NCI-H187 treated with DMSO at 0.1 percent for 48 hours (cell line): ENCODE measurements at regions not wholly inside any gene's neighbourhood (a gene's known extent, or its start where the extent isn't known, plus 50 kb on each side); places are given as distances from the start of the nearest gene placed in this dataset.
"Not testable (repeated sequence)": the region's sequence is repeated elsewhere in the genome, so short reads cannot be mapped to it uniquely, and the experiment has no call there.

Source experiments
- DNase-seq: peaks from one replicate; lab custom pipeline; 2025; lab: John Stamatoyannopoulos, UW

DNA sequence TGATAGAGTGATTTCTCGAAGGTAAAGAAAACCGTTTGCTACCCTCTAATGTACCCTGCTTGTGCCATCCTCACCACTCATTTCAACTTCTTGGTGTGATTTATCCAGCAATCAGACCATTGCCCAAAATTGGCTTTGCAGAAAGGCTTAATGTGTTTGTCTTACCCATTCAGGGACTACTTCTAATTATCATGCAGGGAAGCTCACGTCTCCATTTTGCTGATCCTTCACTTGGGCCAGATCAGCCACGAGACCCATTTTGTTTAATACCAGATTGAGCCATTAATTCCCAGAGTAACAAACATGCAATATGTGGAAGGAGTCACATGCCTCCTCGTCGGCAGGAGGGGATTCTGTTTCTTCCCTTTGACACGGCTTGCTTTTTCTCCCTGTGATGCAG, 51.1 kb upstream of the CRY1 start:
- DNase-seq = no peak

DNA sequence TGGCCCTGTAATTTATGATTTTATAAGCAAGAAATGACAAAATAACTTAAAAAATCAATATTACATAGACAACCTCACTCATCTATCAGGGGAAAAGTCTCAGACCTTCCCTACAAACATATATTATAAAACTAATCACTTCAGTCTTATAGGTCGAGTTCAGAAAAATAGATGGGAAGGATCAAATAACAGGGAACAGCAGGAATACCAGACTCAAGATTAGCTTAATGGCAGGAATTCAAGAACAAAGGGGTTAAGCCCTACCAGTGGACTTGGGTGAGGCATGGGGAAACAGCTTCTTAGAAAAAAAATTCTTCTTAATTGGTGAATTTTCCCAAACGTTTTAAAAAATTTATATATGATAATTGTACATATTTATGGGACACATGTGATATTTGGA, 51.6 kb upstream of the CRY1 start:
- DNase-seq = no peak

DNA sequence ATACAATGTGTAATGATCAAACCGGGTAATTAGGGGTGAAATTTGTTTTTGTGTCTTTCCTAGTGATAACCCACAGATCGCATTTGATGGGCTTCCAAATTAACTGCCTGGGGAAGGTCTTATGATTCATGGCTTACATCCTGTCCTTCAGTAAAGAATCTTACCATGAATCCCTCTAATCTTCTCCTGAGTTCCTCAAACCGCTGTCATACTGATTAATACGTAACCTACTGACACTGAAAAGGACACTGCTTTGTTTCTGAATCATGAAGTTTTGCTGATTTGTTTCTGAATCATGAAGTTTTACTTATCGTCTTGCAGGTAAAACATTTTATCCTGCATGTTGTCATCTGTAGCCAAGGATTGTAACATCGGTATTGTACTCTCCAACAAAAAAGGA, 52.0 kb upstream of the CRY1 start:
- no peak for DNase-seq

DNA sequence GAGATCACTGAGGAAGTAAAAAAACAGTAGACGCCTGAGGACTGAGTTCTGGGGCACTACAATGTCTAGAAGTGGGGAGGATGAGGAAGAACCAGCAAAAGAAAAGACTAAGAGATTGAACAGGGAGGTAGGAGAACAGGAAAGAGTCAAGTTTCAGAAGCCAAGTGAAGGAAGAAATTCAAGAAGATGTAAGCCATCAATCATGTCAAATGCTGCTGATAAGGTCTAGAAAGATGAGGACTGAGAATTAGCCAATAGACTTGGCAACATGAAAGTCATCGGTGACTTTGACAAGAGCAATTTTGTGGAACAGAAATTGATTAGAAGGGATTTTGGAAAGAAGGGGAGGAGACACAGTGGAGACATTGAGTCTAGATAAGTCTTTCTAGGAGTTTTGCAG, 54.8 kb upstream of the CRY1 start:
- DNase-seq = no peak

DNA sequence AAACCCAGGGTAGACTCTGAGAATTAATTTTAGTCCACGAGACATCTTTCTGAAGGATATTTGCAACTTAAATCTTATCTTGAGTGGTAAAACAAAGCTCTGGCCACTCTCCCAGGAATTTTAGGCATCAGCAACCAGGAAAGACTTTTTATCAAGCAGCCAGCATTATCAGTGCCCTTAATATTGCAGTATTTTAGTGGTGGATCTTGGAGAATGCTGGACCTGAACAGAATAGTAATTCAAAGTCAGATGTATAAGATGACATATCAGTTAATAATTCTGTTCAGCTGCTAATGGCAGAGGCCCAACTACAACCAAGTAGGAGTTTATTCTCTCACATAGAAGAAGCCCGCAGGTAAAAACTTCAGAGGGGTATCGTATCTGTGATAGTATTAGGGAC, 59.0 kb upstream of the CRY1 start:
- no peak for DNase-seq

DNA sequence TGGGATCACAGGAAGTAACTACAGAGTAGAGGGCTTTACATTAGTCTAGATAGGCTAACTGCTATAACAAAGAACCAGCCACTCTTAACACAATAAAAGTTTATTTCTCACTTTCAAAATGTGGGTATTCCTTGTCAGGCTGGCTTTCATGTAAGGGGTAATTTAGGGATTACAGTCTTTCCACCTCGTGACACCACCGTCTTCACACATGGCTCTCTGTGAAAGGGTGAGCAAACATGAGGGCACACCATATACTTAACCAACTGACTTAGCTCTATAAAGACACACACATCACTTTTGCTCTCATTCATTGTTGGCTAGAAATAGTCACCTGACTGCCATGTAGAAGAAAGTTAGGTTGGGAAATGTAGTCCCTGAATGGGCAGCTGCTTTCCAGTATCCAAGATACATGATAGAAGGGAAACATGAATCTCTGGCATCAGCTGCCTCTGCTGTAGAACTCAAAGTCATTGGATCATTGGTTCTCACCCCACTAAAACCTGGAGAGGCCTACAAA, 66.1 kb upstream of the CRY1 start:
- no peak for DNase-seq

DNA sequence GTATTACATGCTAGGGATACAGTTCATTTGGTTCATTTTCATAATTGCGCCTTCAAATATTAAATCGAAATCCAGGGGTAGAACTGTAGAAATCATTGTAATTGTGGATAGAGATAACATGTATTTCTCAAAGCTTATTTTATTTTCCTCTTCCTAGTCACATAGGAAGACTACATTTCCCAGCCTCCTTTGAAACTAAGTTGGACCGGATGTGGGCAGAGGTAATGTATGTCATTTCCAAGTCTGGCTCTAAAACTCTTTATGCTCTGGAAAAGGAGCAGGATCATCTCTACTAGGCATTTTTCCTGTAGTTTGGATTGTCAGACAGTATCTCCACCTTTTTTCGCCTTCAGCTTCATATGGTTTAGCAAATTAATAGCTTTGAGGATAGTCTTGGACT, 70.1 kb upstream of the CRY1 start:
- no peak for DNase-seq

DNA sequence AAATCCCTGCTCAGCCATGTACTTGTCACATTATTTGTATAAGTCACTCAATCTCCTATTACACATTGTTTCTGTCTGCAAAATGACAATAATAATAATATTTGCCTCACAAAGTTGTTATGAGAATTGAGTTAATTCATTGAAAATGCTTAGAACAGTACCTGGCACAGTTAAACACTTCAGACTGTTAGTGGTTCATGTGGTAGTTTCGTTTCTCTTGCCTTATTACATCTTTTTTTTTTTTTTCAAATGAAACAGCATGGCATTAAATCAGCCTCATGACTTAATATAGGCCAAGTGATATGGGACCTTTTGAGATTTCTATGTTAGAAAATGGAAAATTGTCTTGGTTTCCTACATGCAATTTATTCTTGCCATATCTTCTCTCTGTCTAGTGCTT, 71.0 kb upstream of the CRY1 start:
- DNase-seq = no peak

DNA sequence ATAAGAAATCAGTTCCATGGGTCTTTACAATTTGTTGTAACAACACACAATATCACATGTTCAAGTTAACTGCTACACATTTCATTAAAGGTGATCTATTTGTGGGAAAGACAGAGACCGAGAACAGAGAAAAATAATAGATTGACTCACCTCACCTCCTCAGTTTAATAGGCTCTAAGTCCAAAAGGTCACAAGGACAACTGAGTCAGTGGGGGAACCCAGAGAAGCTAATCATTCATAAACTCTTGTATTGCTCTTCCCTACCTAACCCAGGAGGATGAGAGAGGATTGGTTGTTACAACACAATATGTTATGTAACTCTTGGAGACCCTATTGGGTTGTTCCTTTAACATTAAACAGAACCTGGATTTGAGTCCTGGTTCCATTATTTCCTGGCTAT, 72.2 kb upstream of the CRY1 start:
- no peak for DNase-seq

DNA sequence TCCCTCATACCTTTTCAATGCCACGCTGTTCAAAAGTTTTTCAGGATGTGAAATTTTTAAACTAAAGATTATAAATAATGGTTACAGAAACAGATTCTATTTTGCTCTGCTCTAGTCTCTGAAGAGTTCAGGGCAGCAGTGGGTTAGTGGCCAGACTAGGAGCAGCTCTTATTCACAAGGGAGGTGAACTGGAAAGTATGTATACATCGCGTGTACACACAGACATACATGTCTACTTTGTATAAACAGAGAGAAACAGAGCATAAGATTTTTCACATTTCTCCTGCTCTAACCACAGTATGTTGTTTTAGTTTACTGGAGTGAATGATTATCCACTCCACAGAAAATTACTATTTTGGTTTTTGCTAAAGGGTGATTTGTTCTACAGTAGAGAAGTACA, 74.4 kb upstream of the CRY1 start:
- no peak for DNase-seq

DNA sequence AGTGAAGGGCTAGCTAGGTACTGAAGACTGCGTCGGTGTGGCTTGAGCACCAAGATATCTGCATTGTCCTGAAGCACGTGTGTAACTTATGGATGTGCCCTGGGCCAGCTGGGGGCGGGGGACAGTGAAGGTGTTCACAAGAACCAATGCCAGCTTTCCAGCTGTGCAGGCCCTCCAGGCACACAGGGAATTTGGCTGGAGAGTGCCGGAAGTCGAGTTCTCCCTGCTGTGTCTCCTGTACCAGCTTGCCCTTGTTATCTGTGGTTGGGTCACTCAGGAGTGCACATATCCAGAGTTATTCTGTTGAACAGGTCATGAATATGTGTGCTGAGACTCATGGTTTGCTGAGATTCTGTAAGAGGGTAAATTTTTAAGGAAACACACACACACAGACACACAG, 75.9 kb upstream of the CRY1 start:
- no peak for DNase-seq

DNA sequence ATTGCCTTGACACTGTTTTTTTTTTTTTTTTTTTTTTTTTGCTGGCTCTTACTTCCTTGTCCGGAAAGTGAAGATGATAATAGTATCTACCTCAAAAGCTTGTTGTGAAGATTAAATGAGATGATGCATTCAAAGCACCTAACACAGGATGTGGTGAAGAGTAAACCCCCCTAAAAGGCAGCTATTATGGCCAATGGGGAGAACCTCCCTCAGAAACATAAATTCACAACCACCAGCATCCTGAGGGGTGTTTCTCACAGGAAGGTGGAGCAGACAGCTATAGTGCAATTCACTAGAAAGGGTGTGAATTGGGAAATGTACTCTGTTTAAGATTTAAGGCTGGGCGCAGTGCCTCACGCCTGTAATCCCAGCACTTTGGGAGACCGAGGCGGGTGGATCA, 85.4 kb upstream of the CRY1 start:
- DNase-seq = no peak

DNA sequence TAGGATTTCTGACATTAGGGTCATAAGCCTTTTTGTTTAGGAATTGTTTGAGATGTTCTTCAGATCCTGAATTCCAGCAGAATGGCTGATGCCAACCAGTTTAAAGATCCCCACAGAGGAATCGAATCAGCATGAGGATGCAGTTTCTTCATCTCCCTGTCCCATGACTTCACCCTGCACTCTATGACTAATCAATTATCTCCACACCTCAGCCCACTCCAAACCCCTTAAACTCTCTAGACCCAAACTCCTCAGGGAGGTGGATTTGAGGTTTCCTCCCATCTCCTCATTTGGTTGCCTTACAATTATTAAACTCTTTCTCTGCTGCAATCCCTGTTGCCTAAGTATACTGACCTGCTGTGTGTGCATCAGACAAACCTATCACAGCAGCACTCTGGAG, 86.5 kb upstream of the CRY1 start:
- no peak for DNase-seq

DNA sequence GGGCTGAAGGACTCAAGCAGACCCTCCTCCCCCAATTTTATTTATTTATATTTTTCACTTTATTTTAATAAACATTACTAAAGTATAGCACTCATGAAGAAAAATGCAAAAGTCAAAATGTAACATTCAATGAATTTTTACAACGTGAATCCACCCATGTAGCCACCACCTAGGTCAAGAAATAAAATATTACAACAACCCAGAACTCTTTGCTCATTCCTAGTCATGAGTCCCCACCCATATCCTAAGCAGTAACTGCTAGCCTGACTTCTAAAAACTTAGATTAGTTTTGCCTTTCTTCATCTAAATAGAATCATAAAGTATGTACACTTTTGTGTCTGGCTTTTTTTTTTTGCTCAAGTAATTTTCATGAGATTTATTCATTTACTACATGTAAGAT, 86.9 kb upstream of the CRY1 start:
- DNase-seq = no peak

DNA sequence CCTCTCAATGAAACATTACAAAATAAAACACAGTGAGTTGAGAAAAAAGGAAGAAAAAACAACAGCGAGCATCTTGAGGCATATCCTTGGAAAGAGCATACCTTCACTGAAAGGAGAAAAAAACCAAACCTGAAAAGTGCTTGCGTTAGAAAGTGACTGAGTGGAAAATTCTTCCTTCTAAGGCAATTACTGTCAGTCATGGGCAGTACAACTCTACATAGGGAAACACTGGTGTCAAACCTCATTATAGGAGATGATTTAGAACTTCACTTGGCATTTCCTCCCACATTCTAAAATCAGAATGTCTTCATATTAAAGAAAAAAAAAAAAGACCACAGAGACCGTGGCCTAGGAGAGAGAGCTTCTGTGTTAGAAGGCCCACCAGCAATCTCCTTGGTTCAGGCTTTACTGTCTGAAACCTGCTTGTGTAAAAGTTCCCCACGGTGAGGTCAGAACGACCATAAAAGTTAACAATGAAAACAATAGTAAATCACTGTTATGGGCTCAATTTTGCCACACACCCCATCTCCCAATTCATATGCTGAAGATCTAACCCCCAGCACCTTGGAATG, 91.1 kb upstream of the CRY1 start:
- no peak for DNase-seq

DNA sequence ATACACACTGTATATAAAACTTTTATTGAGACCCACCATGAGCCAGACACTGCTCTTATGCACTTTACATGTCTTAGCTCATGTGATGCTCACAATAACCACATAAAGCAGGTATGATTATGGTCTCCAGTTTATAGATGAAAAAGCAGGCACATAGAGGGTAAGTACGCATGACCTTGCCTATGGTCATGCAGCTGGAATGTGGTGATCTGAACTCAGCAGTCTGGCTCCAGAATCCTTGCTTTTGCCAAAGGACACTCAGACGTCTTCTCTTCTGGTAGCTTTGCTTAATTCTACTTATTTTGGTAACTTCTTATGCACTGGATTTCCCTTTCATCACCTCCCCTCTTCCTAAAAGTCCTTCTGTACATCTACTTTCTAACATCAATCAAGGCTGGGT, 103.3 kb upstream of the CRY1 start:
- no peak for DNase-seq

DNA sequence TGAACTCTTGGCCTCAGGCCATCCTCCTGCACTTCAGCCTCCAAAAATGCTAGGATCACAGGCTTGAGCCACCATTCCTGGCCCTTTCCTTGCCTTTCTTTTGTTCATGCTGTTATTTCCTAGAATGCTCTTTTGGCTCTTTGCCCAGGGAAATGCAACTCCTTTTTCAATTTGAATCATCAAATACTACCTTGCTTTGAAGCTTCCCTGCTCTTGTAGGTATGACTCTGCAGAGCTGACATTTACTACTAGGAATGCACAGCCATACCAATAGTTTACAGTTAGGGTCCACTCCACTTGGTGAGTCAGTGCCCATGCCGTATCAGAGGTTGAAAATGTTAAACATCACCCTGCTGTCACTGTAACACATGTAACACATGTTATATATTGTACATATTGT, 107.0 kb upstream of the CRY1 start:
- DNase-seq = no peak

DNA sequence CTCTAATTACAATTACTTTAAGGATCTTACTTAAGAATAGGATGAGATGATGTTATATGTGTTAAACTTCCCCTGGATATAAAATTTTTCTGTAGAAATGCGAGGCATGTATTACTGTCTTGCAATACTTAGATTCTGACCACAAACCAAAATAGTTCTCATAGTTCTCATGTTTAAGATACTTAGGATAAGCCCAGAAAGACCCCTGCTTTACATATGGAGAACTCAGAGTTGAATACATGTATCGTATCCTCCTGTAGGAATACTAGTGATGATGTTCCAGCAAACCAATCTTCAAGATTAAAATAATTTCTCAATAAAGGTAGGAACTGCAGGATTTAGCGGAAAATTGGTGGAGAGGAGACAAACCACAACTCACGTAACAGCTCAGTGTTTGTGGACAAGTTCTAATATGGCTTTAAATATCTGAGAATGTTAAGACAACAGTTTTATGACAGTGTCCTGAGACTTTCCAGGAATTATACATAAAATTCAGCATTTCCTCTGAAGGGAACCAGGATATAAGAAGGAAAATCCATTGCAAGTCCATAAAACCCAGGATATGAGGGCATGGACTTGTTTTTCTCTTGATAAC, 114.7 kb upstream of the CRY1 start:
- DNase-seq = no peak

DNA sequence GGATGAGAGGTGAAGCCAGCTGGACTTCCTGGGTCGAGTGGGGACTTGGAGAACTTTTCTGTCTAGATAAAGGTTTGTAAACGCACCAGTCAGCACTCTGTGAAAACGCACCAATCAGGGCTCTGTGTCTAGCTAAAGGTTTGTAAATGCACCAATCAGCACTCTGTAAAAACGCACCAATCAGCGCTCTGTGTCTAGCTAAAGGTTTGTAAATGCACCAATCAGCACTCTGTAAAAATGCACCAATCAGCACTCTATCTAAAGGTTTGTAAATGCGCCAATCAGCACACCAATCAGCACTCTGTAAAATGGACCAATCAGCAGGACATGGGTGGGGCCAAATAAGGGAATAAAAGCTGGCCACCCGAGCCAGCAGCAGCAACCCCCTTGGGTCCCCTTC, 116.4 kb upstream of the CRY1 start:
- DNase-seq = not testable (repeated sequence)

DNA sequence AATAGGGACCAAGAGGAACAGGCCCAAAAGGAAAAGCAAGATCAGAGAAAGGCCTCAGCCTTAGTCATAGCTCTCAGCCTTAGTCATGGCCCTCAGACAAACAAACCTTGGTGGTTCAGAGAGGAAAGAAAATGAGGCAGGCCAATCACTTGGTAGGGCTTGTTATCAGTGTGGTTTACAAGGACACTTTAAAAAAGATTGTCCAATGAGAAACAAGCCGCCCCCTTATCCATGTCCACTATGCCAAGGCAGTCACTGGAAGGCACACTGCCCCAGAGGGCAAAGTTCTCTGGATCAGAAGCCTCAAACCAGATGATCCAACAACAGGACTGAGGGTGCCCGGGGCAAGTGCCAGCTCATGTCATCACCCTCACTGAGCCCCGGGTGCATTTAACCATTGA, 121.0 kb upstream of the CRY1 start:
- DNase-seq = not testable (repeated sequence)

DNA sequence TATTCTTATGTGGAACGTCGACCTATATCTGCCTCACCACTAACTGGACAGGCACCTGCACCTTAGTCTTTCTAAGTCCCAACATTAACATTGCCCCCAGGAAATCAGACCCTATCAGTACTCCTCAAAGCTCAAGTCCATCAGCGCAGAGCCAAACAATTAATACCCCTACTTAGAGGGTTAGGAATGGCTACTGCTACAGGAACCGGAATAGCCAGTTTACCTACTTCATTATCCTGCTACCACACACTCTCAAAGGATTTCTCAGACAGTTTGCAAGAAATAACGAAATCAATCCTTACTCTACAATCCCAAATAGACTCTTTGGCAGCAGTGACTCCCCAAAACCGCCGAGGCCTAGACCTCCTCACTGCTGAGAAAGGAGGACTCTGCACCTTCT, 123.1 kb upstream of the CRY1 start:
- not testable (repeated sequence) for DNase-seq

DNA sequence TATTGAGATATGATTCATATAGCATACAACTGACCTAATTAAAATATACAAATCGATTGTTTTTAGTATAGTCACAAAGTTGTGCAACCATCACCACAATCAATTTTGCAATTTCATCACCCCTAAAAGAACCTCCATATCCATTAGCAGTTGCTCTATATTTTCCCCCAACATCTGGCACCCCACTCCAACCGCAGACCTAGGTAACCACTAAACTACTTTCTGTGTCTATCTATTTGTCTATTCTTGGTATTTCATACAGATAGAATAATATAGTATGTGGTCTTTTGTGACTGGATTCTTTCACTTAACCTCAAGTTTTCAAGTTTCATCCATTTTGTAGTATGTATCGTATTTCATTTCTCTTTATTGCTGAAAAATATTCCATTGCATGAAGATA, 126.0 kb upstream of the CRY1 start:
- no peak for DNase-seq

DNA sequence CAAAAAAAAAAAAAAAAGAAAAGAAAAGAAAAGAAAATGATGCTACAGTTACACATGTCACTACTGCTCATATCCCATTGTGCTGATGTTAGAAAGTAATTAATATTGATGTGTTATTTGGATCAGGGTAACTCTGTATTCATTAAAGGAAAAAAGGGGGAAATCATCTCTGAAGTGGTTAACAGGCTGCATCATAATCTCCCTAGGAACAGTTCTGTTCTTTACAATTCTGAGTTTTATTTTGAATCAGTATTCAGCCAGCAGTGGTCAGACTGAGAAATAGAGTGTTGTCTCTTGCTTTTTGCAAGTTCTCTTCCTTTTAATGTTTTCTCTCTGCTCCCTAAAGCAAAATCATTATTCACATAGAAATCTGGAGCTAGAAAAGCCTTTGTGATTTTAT, 128.6 kb upstream of the CRY1 start:
- no peak for DNase-seq

DNA sequence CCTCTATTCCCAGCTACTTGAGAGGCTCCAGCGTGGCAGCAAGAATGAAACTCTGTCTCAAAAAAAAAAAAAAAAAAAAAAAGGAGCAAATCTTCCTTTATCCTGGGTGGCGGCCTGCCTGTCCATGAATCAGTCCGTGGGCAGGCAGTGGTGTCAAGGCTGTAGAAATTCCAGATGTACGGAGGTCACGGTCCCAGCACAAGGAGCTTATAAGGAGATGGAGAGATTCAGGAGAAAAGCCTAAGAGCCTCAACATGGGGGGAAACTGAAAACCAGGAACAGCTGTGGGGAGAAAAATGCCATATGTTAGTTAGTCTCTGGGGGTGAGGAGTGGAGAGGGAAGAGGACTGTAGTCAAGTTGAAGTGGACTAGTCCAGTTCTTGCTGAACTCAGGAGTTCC, 130.5 kb upstream of the CRY1 start:
- no peak for DNase-seq
